ENCODE measurements at regions not wholly inside any gene's neighbourhood (a gene's known extent, or its start where the extent isn't known, plus 50 kb on each side); places are given as distances from the start of the nearest gene placed in this dataset.

- TF ChIP-seq CREM (IDR thresholded peaks at IDR 0.05; ENCODE audit: low read depth) (no peak), ZNF318 (IDR thresholded peaks at IDR 0.05; ENCODE audit: borderline replicate concordance in 1 of 2, low read depth in 1 of 2) (no peak)
Measured at GRCh38 chr2:118687192-118687591, 160.3 kb downstream of the EN1 start.

All from K562 (cell line).